Smooth muscle cell (in vitro differentiated cells): ENCODE measurements at regions not wholly inside any gene's neighbourhood (a gene's known extent, or its start where the extent isn't known, plus 50 kb on each side); places are given as distances from the start of the nearest gene placed in this dataset.

Source experiments
- DNase-seq: peaks from one replicate; lab custom pipeline; 2025; ENCODE audit not compliant: unreplicated experiment; lab: John Stamatoyannopoulos, UW
- H2AFZ ChIP-seq: fragments of 200-600 bp; sonication (generic); 2 replicates; pipeline ENCODE4 v1.6.0; 2016; ENCODE audit warnings: antibody characterized with exemption, low read depth, mild to moderate bottlenecking
- H3F3A ChIP-seq: fragments of 200-600 bp; sonication (generic); 2 replicates; pipeline ENCODE4 v1.6.0; 2017; ENCODE audit warnings: antibody characterized with exemption, low read depth
- H3K27ac ChIP-seq: fragments of 200-600 bp; sonication (generic); 2 replicates; pipeline ENCODE4 v1.5.1; 2016; ENCODE audit warnings: low read depth, mild to moderate bottlenecking
- H3K27me3 ChIP-seq: fragments of 200-600 bp; sonication (generic); 2 replicates; pipeline ENCODE4 v1.6.1; 2016; ENCODE audit warnings: low read depth, mild to moderate bottlenecking
- H3K36me3 ChIP-seq: fragments of 200-600 bp; sonication (generic); 2 replicates; pipeline ENCODE4 v1.5.1; 2016; ENCODE audit warnings: low read depth
- H3K4me1 ChIP-seq: fragments of 200-600 bp; sonication (generic); 2 replicates; pipeline ENCODE4 v1.5.1; 2016; ENCODE audit warnings: low read depth
- H3K4me2 ChIP-seq: fragments of 200-600 bp; sonication (generic); 2 replicates; pipeline ENCODE4 v1.6.0; 2016; ENCODE audit warnings: mild to moderate bottlenecking
- H3K4me3 ChIP-seq: fragments of 200-600 bp; sonication (generic); 2 replicates; pipeline ENCODE4 v1.5.1; 2016; ENCODE audit warnings: mild to moderate bottlenecking
- H3K79me2 ChIP-seq: fragments of 200-600 bp; sonication (generic); 2 replicates; pipeline ENCODE4 v1.6.0; 2016; ENCODE audit warnings: low read depth, mild to moderate bottlenecking
- H3K9ac ChIP-seq: fragments of 200-600 bp; sonication (generic); 2 replicates; pipeline ENCODE4 v1.6.0; 2016; ENCODE audit warnings: low read depth
- H3K9me3 ChIP-seq: fragments of 200-600 bp; sonication (generic); replicated peaks from 2 replicates; pipeline ENCODE4 v1.5.1; 2016; ENCODE audit warnings: low read depth
- H4K20me1 ChIP-seq: fragments of 200-600 bp; sonication (generic); 2 replicates; pipeline ENCODE4 v1.6.0; 2016; ENCODE audit warnings: low read depth
- CTCF ChIP-seq: fragments of 200-600 bp; sonication (generic); IDR thresholded peaks from 2 replicates; pipeline ENCODE4 v1.5.1; 2017; ENCODE audit warnings: borderline replicate concordance, mild to moderate bottlenecking, antibody characterized with exemption; ENCODE audit not compliant: insufficient read depth, poor library complexity, severe bottlenecking
- WGBS: methylation state at CpG from one replicate; pipeline ENCODE4 v1.1.7; 2016; ENCODE audit warnings: low lambda C conversion rate; 5-methylcytosine and 5-hydroxymethylcytosine counted together

GRCh38 chr7:110179037-110179436, 911.9 kb upstream of the LRRN3 start:
- no peak overlapping the region for H2AFZ ChIP-seq
- H3F3A ChIP-seq = no peaks in the 10 kb centered on the region
- no peak overlapping the region for H3K27ac ChIP-seq
- H3K4me3 ChIP-seq = no peak overlapping the region
- H3K36me3 ChIP-seq = no peaks in the 10 kb centered on the region
- H4K20me1 ChIP-seq = no peaks in the 10 kb centered on the region
- TF ChIP-seq CTCF = no peak
- DNase-seq = no peak
- no peaks in the 10 kb centered on the region for H3K4me1 ChIP-seq
- H3K9ac ChIP-seq = no peak overlapping the region
- no peaks in the 10 kb centered on the region for H3K79me2 ChIP-seq
- 77% methylated on average over 2 of the region's 2 CpGs for WGBS
- H3K27me3 ChIP-seq = no peaks in the 10 kb centered on the region
- H3K9me3 ChIP-seq = no peaks in the 10 kb centered on the region
- H3K4me2 ChIP-seq = no peak overlapping the region

- Histone ChIP-seq H3K4me1 (no peaks in the 10 kb centered on the region), H3F3A (no peaks in the 10 kb centered on the region), H3K27me3 (no peaks in the 10 kb centered on the region)
These were observed 909.2 kb upstream of the LRRN3 start for GRCh38 chr7:110181768-110182167.

GRCh38 chr7:110186334-110186733, 904.6 kb upstream of the LRRN3 start:
- WGBS = 91% methylated on average over 2 of the region's 2 CpGs
- no peaks in the 10 kb centered on the region for H3K36me3 ChIP-seq
- H2AFZ ChIP-seq = no peak overlapping the region
- no peak overlapping the region for H3K9ac ChIP-seq
- H3K4me2 ChIP-seq = no peak overlapping the region
- no peaks in the 10 kb centered on the region for H3K79me2 ChIP-seq
- H3K4me3 ChIP-seq = no peak overlapping the region
- no peaks in the 10 kb centered on the region for H3K4me1 ChIP-seq
- no peaks in the 10 kb centered on the region for H4K20me1 ChIP-seq
- no peaks in the 10 kb centered on the region for H3K27me3 ChIP-seq
- DNase-seq = no peak
- H3K27ac ChIP-seq = no peak overlapping the region
- no peak for TF ChIP-seq CTCF
- H3K9me3 ChIP-seq = no peaks in the 10 kb centered on the region
- H3F3A ChIP-seq = no peaks in the 10 kb centered on the region

More at GRCh38 chr7:110181768-110182167, 909.2 kb upstream of the LRRN3 start:
- H3K4me2 ChIP-seq = no peak overlapping the region
- no peak overlapping the region for H3K27ac ChIP-seq
- no peak for DNase-seq
- H3K36me3 ChIP-seq = no peaks in the 10 kb centered on the region
- no peak overlapping the region for H3K4me3 ChIP-seq
- no peak overlapping the region for H3K9ac ChIP-seq
- H4K20me1 ChIP-seq = no peaks in the 10 kb centered on the region
- TF ChIP-seq CTCF = no peak
- H3K9me3 ChIP-seq = no peaks in the 10 kb centered on the region
- WGBS = 91% methylated on average over 6 of the region's 6 CpGs
- H3K79me2 ChIP-seq = no peaks in the 10 kb centered on the region
- no peak overlapping the region for H2AFZ ChIP-seq

DNA sequence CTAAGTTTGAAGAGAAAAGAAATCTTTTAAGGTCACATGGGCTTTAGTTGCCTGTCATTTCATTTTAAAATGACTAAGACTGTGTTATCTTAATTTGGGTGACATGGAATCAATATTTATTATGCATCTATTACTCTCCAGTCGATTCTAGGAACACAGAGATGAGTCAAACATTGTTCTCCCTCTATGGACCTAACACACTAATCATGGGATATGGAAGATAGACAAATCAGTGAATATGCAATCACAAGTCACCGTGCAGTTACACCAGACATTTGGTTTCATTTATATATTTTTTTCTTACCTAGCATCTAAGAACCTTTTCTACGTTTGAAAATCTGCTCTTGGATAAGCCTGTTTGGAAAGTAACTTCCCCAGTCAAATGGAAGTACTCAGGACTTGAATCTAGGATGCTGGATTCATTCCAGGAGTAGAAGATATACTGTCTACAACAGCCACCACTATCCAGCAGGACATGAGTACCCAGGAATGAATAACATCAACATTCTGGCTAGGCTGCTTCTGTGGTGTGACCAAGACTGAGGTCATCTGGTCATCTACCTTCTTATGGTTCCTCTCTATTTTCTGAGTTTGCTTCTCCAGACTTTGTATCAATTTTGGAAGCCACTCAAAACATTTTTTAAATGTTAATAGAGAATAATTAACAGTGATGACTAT, 902.9 kb upstream of the LRRN3 start:
- Histone ChIP-seq H3K4me1 (no peaks in the 10 kb centered on the region), H3K9ac (no peak overlapping the region), H3K27ac (no peak overlapping the region), H3K36me3 (no peaks in the 10 kb centered on the region), H3K9me3 (no peaks in the 10 kb centered on the region), H4K20me1 (no peaks in the 10 kb centered on the region), H3K4me3 (no peak overlapping the region), H3K79me2 (no peaks in the 10 kb centered on the region), H3K4me2 (no peak overlapping the region), H3K27me3 (no peaks in the 10 kb centered on the region), H3F3A (no peaks in the 10 kb centered on the region), H2AFZ (no peak overlapping the region)
- WGBS = 81% methylated on average over 3 of the region's 3 CpGs
- TF ChIP-seq CTCF = no peak
- no peak for DNase-seq
